ENCODE measurements at regions not wholly inside any gene's neighbourhood (a gene's known extent, or its start where the extent isn't known, plus 50 kb on each side); places are given as distances from the start of the nearest gene placed in this dataset.

- no peaks in the 10 kb centered on the region for H3K9me3 ChIP-seq (replicated peaks; ENCODE audit: control insufficient read depth, insufficient read depth, low read depth, low read length)
- POLR2A ChIA-PET, result no interaction called here
- no peak overlapping the region for H3K9ac ChIP-seq (ENCODE audit: insufficient read depth in 1 of 2, low read depth in 2 of 2, low read length in 2 of 2)
- DNase-seq (ENCODE audit: extremely low read depth in 1 of 4, low spot score in 3 of 4) (no peak), FAIRE-seq (no peak), ATAC-seq (no peak)
- no peaks in the 10 kb centered on the region for H3K27me3 ChIP-seq (ENCODE audit: control insufficient read depth in 2 of 2, insufficient read depth in 2 of 2, low read length in 2 of 2)
- no peak overlapping the region for H3K4me2 ChIP-seq (ENCODE audit: insufficient read depth, low read length)
- H3K9me1 ChIP-seq (ENCODE audit: control insufficient read depth, insufficient read depth, low read length), result no peaks in the 10 kb centered on the region
- H2AFZ ChIP-seq (ENCODE audit: low read depth, low read length), result no peak overlapping the region
- H3K79me2 ChIP-seq (ENCODE audit: control insufficient read depth, insufficient read depth, low read length), result no peaks in the 10 kb centered on the region
- H3K4me3 ChIP-seq, result no peak overlapping the region
- no peaks in the 10 kb centered on the region for H3K36me3 ChIP-seq (ENCODE audit: control insufficient read depth, insufficient read depth, low read length)
- intact Hi-C loops (cut with micrococcal nuclease), result no loop called here
- no peaks in the 10 kb centered on the region for H4K20me1 ChIP-seq (replicated peaks; ENCODE audit: control insufficient read depth, insufficient read depth, low read length)
- no peak overlapping the region for H3K27ac ChIP-seq (ENCODE audit: extremely low read depth, low read depth, low read length)
- CTCF ChIA-PET (ENCODE audit: low intra/inter-chr PET ratio), result no interaction called here
- TF ChIP-seq FOXK2 (conservative IDR thresholded peaks at IDR 0.05 in 1 of 2, IDR thresholded peaks at IDR 0.05 in 1 of 2; ENCODE audit: low read depth in 2 of 2), result no peak
- TF ChIP-seq ELK3 (CRISPR knock-in tag; IDR thresholded peaks at IDR 0.05), result no peak
- TF ChIP-seq HNRNPUL1 (IDR thresholded peaks at IDR 0.05; ENCODE audit: low read length), result no peak
- no peak for TF ChIP-seq ZNF197 (CRISPR knock-in tag; IDR thresholded peaks at IDR 0.05; ENCODE audit: low read depth)
- TF ChIP-seq ASH1L (IDR thresholded peaks at IDR 0.05; ENCODE audit: borderline replicate concordance, low read depth, partially characterized antibody), result no peak
- TF ChIP-seq ZNF436 (CRISPR knock-in tag; IDR thresholded peaks at IDR 0.05), result no peak
- no peak for TF ChIP-seq HDAC2 (IDR thresholded peaks at IDR 0.05)
- H3K4me1 ChIP-seq (replicated peaks in 1 of 2; ENCODE audit: control insufficient read depth in 2 of 2, insufficient read depth in 2 of 2, low read length in 2 of 2), result no peaks in the 10 kb centered on the region
- 0% methylated on average over 2 of the region's 4 CpGs for WGBS (ENCODE audit: insufficient coverage, low coverage, missing lambda C conversion rate)
- in situ Hi-C loops (cut with MboI), result no loop called here
- no TSS peak for BruUV-seq (replicated peaks)
Measured at GRCh38 chr2:220491670-220492069, 864.2 kb downstream of the SLC4A3 start.

Measured in K562 (cell line).